IMR-90 (cell line): ENCODE measurements at regions not wholly inside any gene's neighbourhood (a gene's known extent, or its start where the extent isn't known, plus 50 kb on each side); places are given as distances from the start of the nearest gene placed in this dataset.
A peak's percentile ranks its signal among the peaks of the same experiment; 100 is the strongest.

Experiments
- ATAC-seq: fragments of 200-7000 bp; cut with Tn5 transposase; 2 replicates; pipeline ENCODE4 v1.9.1; 2020; ENCODE audit warnings: low read depth, mild to moderate bottlenecking, moderate library complexity
- BruUV-seq: library from RNA; stranded (reverse); fragments of 400-500 nt; replicated peaks from 2 replicates; lab custom pipeline; 2021; lab: Mats Ljungman, UMichigan
- CTCF ChIA-PET: fragments of 300-600 bp; formaldehyde crosslinking; extraction: SDS; loops from one replicate; lab custom pipeline; 2021; ENCODE audit warnings: antibody characterized with exemption; lab: Yijun Ruan, JAX
- POLR2A ChIA-PET: fragments of 300-600 bp; sonication (Branson Sonifier 250); formaldehyde crosslinking; loops from one replicate; lab custom pipeline; 2022; ENCODE audit warnings: antibody characterized with exemption; ENCODE audit not compliant: unreplicated experiment; lab: Charles Lee
- DNase-seq: peaks from one replicate; pipeline ENCODE4 v3.0.0; 2013
- H2AFZ ChIP-seq: replicated peaks from 2 replicates; pipeline ENCODE3; 2013; ENCODE audit warnings: low read length, mild to moderate bottlenecking; ENCODE audit not compliant: poor library complexity
- H2AK5ac ChIP-seq: 2 replicates; pipeline ENCODE4 v1.6.1; 2013; ENCODE audit warnings: low read depth, low read length, inconsistent platforms
- H2AK9ac ChIP-seq: replicated peaks from 2 replicates; pipeline ENCODE3; 2013; ENCODE audit warnings: mild to moderate bottlenecking, low read depth, low read length, moderate library complexity; ENCODE audit not compliant: poor library complexity
- H2BK120ac ChIP-seq: 2 replicates; pipeline ENCODE4 v1.6.1; 2013; ENCODE audit warnings: low read depth, low read length, inconsistent platforms
- H2BK15ac ChIP-seq: 3 replicates; pipeline ENCODE4 v1.6.1; 2013; ENCODE audit warnings: low read depth, low read length, inconsistent platforms
- H2BK20ac ChIP-seq: 2 replicates; pipeline ENCODE4 v1.6.1; 2013; ENCODE audit warnings: low read depth, mild to moderate bottlenecking, inconsistent platforms, low read length, moderate library complexity
- H2BK5ac ChIP-seq: 2 replicates; pipeline ENCODE4 v1.6.1; 2013; ENCODE audit warnings: mild to moderate bottlenecking, low read depth, low read length, inconsistent platforms; ENCODE audit not compliant: poor library complexity, severe bottlenecking
- H3K14ac ChIP-seq: replicated peaks from 2 replicates; pipeline ENCODE4 v1.6.1; 2013; ENCODE audit warnings: low read depth, low read length, inconsistent platforms
- H3K18ac ChIP-seq: 2 replicates; pipeline ENCODE4 v1.6.1; 2013; ENCODE audit warnings: low read depth, low read length, control low read depth
- H3K23ac ChIP-seq: 2 replicates; pipeline ENCODE4 v1.6.1; 2013; ENCODE audit warnings: low read depth, low read length, inconsistent platforms
- H3K27ac ChIP-seq: 2 replicates; pipeline ENCODE4 v1.5.1; 2013; ENCODE audit warnings: mild to moderate bottlenecking, control low read depth, low read length; ENCODE audit not compliant: insufficient read depth
- H3K27me3 ChIP-seq: 2 replicates; pipeline ENCODE4 v1.6.1; 2013; ENCODE audit warnings: low read length; ENCODE audit not compliant: control insufficient read depth, insufficient read depth
- H3K36me3 ChIP-seq: 2 replicates; pipeline ENCODE4 v1.6.1; 2013; ENCODE audit warnings: low read length, mixed read lengths; ENCODE audit not compliant: control insufficient read depth, insufficient read depth
- H3K4ac ChIP-seq: 2 replicates; pipeline ENCODE4 v1.6.1; 2013; ENCODE audit warnings: low read depth, low read length, inconsistent platforms
- H3K4me1 ChIP-seq: 2 replicates; pipeline ENCODE4 v1.6.1; 2013; ENCODE audit warnings: low read length, mixed read lengths; ENCODE audit not compliant: control insufficient read depth, insufficient read depth
- H3K4me2 ChIP-seq: 2 replicates; pipeline ENCODE4 v1.6.1; 2013; ENCODE audit warnings: low read depth, mild to moderate bottlenecking, control low read depth, low read length, moderate library complexity
- H3K4me3 ChIP-seq: 2 replicates; pipeline ENCODE4 v1.5.1; 2013; ENCODE audit warnings: low read depth, mild to moderate bottlenecking, control low read depth, low read length, moderate library complexity; ENCODE audit not compliant: insufficient read depth
- H3K56ac ChIP-seq: 2 replicates; pipeline ENCODE4 v1.6.1; 2013; ENCODE audit warnings: low read length, inconsistent platforms; ENCODE audit not compliant: insufficient read depth; ENCODE audit errors: extremely low read depth
- H3K79me1 ChIP-seq, 2 experiments: 2 replicates each; pipeline ENCODE4 v1.6.1; 2013; ENCODE audit warnings: low read length in 2 of 2, inconsistent platforms in 1 of 2, low read depth in 1 of 2
- H3K9ac ChIP-seq: 2 replicates; pipeline ENCODE4 v1.6.1; 2013; ENCODE audit warnings: low read depth, low read length, control low read depth
- H3K9me1 ChIP-seq: 2 replicates; pipeline ENCODE4 v1.6.1; 2013; ENCODE audit warnings: low read length, inconsistent platforms; ENCODE audit not compliant: insufficient read depth
- H3K9me3 ChIP-seq: 2 replicates; pipeline ENCODE4 v1.6.1; 2013; ENCODE audit warnings: low read length; ENCODE audit not compliant: control insufficient read depth, insufficient read depth
- H4K20me1 ChIP-seq: 2 replicates; pipeline ENCODE4 v1.6.1; 2013; ENCODE audit warnings: low read length, inconsistent platforms; ENCODE audit not compliant: insufficient read depth
- H4K5ac ChIP-seq: 2 replicates; pipeline ENCODE4 v1.6.1; 2013; ENCODE audit warnings: mild to moderate bottlenecking, low read depth, low read length, control low read depth
- H4K8ac ChIP-seq, 2 experiments: 2 replicates each; pipeline ENCODE4 v1.6.1; 2013; ENCODE audit warnings: low read depth in 2 of 2, low read length in 2 of 2, control low read depth in 1 of 2, inconsistent platforms in 1 of 2
- H4K91ac ChIP-seq: 2 replicates; pipeline ENCODE4 v1.6.1; 2013; ENCODE audit warnings: low read depth, low read length, inconsistent platforms; ENCODE audit not compliant: insufficient read depth
- CHD1 ChIP-seq: IDR thresholded peaks from 2 replicates; pipeline ENCODE4 v1.6.1; 2012; ENCODE audit warnings: low read depth, low read length, improper control_type of control experiment
- CTCF ChIP-seq: conservative IDR thresholded peaks from 2 replicates; pipeline ENCODE4 v1.5.1; 2012; ENCODE audit warnings: mild to moderate bottlenecking, low read depth, low read length, improper control_type of control experiment
- FOS ChIP-seq: fragments of 150-350 bp; IDR thresholded peaks from 2 replicates; pipeline ENCODE4 v1.6.1; 2016; ENCODE audit warnings: low read depth, low read length
- MAZ ChIP-seq: IDR thresholded peaks from 2 replicates; pipeline ENCODE4 v1.6.1; 2012; ENCODE audit warnings: low read depth, mild to moderate bottlenecking, low read length, improper control_type of control experiment, moderate library complexity, borderline replicate concordance
- MXI1 ChIP-seq: IDR thresholded peaks from 2 replicates; pipeline ENCODE4 v1.6.1; 2012; ENCODE audit warnings: low read depth, mild to moderate bottlenecking, low read length, moderate library complexity, borderline replicate concordance
- POLR2A ChIP-seq: IDR thresholded peaks from 2 replicates; pipeline ENCODE4 v1.6.1; 2012; ENCODE audit warnings: mild to moderate bottlenecking, low read depth, low read length
- RAD21 ChIP-seq: IDR thresholded peaks from 2 replicates; pipeline ENCODE4 v1.6.1; 2012; ENCODE audit warnings: low read length, improper control_type of control experiment
- RFX5 ChIP-seq: IDR thresholded peaks from 2 replicates; pipeline ENCODE4 v1.8.0; 2012; ENCODE audit warnings: low read depth, mild to moderate bottlenecking, low read length, moderate library complexity
- SMC3 ChIP-seq: fragments of 150-350 bp; IDR thresholded peaks from 2 replicates; pipeline ENCODE4 v1.6.1; 2016; ENCODE audit warnings: low read depth, mild to moderate bottlenecking, antibody characterized with exemption, low read length, moderate library complexity
- USF2 ChIP-seq: fragments of 150-350 bp; IDR thresholded peaks from 2 replicates; pipeline ENCODE4 v1.6.1; 2017; ENCODE audit warnings: mild to moderate bottlenecking, antibody characterized with exemption, low read length, low read depth
- WGBS, 2 experiments: methylation state at CpG; one replicate each; pipeline versions ENCODE4 v1.1.5 to v1.1.7; 2013; ENCODE audit warnings: missing lambda C conversion rate in 2 of 2; ENCODE audit not compliant: insufficient read length in 1 of 2; ENCODE audit errors: extremely low coverage in 2 of 2; 5-methylcytosine and 5-hydroxymethylcytosine counted together
- dilution Hi-C: fragments of 300-500 bp; cut with HindIII; formaldehyde crosslinking; loops from one replicate; pipeline ENCODE4 v1.14.3; 2018; ENCODE audit warnings: low sequenced_read_pairs; ENCODE audit not compliant: unreplicated experiment
- in situ Hi-C: fragments of 300-500 bp; cut with MboI; formaldehyde crosslinking; loops from 3 replicates; pipeline ENCODE4 v1.14.3; 2019; ENCODE audit warnings: low sequenced_read_pairs, inconsistent platforms, mixed read lengths
- intact Hi-C: fragments of 100-400 bp; cut with micrococcal nuclease; formaldehyde crosslinking; loops from 2 replicates; pipeline ENCODE4 v1.10.0; 2022
- TF ChIP-seq, protein P1 (sequence below): fragments of 150-350 bp; IDR thresholded peaks from 2 replicates; pipeline ENCODE4 v1.6.1; 2016; ENCODE audit warnings: low read depth, mild to moderate bottlenecking, low read length, moderate library complexity, borderline replicate concordance

DNA sequence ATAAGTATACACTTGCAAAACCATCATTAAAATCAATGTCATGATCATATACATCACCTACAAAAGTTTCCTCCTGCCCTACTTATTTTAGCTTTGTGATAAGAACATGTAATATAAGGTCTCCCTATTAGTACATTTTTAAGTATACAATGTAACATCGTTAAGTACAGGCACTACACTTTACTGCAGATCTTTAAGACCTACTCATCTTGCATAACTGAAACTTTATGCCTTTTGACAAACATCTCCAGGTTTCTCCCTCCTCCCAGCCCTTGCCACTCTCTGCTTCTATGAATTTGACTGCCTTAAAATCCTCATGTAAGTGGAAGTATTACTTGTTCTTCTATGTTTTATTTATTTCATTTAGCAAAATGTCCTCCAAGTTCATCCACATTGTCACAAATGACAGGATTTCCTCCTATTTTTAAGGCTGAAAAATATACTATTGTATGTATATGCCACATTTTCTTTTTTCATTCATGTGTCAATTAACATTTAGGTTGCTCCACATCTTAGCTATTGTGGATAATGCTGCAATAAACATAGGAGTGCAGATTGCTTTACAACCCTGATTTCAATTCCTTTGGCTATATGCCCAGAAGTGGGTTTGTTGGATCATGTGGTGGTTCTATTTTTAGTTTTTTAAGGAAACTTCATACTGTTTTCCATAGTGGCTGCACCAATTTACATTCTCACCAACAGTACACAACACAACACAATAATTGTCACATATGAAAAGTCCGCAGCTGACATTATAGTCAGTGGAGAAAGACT lies 471.1 kb upstream of the ANO3 start:
- ChIA-PET POLR2A (no interaction called here), CTCF (no interaction called here)
- TF ChIP-seq CTCF (no peak), MAZ (no peak), POLR2A (no peak), FOS (no peak), MXI1 (no peak), SMC3 (no peak), CHD1 (no peak), RFX5 (no peak), USF2 (no peak), RAD21 (no peak)
- TF ChIP-seq, protein P1, sequence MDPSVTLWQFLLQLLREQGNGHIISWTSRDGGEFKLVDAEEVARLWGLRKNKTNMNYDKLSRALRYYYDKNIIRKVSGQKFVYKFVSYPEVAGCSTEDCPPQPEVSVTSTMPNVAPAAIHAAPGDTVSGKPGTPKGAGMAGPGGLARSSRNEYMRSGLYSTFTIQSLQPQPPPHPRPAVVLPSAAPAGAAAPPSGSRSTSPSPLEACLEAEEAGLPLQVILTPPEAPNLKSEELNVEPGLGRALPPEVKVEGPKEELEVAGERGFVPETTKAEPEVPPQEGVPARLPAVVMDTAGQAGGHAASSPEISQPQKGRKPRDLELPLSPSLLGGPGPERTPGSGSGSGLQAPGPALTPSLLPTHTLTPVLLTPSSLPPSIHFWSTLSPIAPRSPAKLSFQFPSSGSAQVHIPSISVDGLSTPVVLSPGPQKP = no peak
- Histone ChIP-seq H2BK120ac (no peak overlapping the region), H3K4ac (no peak overlapping the region), H4K8ac (no peak overlapping the region), H3K9me3 (no peaks in the 10 kb centered on the region), H3K18ac (no peak overlapping the region), H2AK9ac (no peak overlapping the region), H2AK5ac (no peak overlapping the region), H3K9me1 (no peaks in the 10 kb centered on the region), H4K5ac (no peak overlapping the region), H3K27me3 (no peaks in the 10 kb centered on the region), H3K4me3 (no peak overlapping the region), H4K20me1 (no peaks in the 10 kb centered on the region), H3K9ac (no peak overlapping the region), H2BK15ac (no peak overlapping the region), H2AFZ (no peak overlapping the region), H4K91ac (no peak overlapping the region), H3K79me1 (no peaks in the 10 kb centered on the region), H3K36me3 (no peaks in the 10 kb centered on the region), H3K56ac (no peak overlapping the region), H3K4me1 (no peaks in the 10 kb centered on the region), H3K23ac (no peak overlapping the region), H2BK5ac (no peak overlapping the region), H3K4me2 (no peak overlapping the region), H2BK20ac (no peak overlapping the region), H3K14ac (no peak overlapping the region), H3K27ac (no peak overlapping the region)
- intact Hi-C loops = no loop called here
- in situ Hi-C loops = no loop called here
- DNase-seq (peak; percentile 15), ATAC-seq (no peak)
- no TSS peak for BruUV-seq
- WGBS, 2 experiments = no CpG with 5 or more reads among the region's 2 CpGs
- dilution Hi-C loops = no loop called here
